ENCODE measurements at regions not wholly inside any gene's neighbourhood (a gene's known extent, or its start where the extent isn't known, plus 50 kb on each side); places are given as distances from the start of the nearest gene placed in this dataset.

GRCh38 chr9:80143899-80144298 lies 572.1 kb downstream of the TLE4 start:
- Histone ChIP-seq H4K5ac (ENCODE audit: insufficient read length, low read depth, low read length) (no peak overlapping the region), H4K20me1 (ENCODE audit: control insufficient read depth, insufficient read depth, insufficient read length) (no peaks in the 10 kb centered on the region), H2BK5ac (ENCODE audit: insufficient read length, low read length) (no peak overlapping the region), H3K14ac (ENCODE audit: insufficient read depth, low read length) (no peak overlapping the region), H3K9me3 (ENCODE audit: control insufficient read depth, low read depth, low read length) (no peaks in the 10 kb centered on the region), H3K79me1 (ENCODE audit: insufficient read depth, low read depth, low read length, poor library complexity, severe bottlenecking) (no peaks in the 10 kb centered on the region), H3K4ac (ENCODE audit: low read depth, low read length) (no peak overlapping the region), H3K4me1 (ENCODE audit: insufficient read depth, low read length) (no peaks in the 10 kb centered on the region), H3K27ac (ENCODE audit: insufficient read length, low read depth, low read length) (no peak overlapping the region), H3K27me3 (ENCODE audit: insufficient read depth, low read length) (no peaks in the 10 kb centered on the region), H4K91ac (ENCODE audit: insufficient read length, low read depth, low read length) (no peak overlapping the region), H3K4me2 (ENCODE audit: insufficient read depth, insufficient read length, low read length) (no peak overlapping the region), H2AK5ac (ENCODE audit: insufficient read length, low read length) (no peak overlapping the region), H2BK15ac (ENCODE audit: low read depth, low read length) (no peak overlapping the region), H4K8ac (replicated peaks; ENCODE audit: insufficient read length, low read depth, low read length) (no peak overlapping the region), H3K56ac (ENCODE audit: insufficient read length, low read depth, low read length) (no peak overlapping the region), H3K18ac (ENCODE audit: insufficient read length, low read depth, low read length) (no peak overlapping the region), H3K23me2 (ENCODE audit: insufficient read length, low read depth, low read length, poor library complexity, severe bottlenecking) (no peaks in the 10 kb centered on the region), H3K23ac (ENCODE audit: insufficient read length, low read depth, low read length) (no peak overlapping the region), H2BK120ac (ENCODE audit: low read depth, low read length, poor library complexity, severe bottlenecking) (no peak overlapping the region), H2AFZ (ENCODE audit: low read length) (no peak overlapping the region), H3K79me2 (ENCODE audit: insufficient read depth, low read length) (no peaks in the 10 kb centered on the region), H3T11ph (ENCODE audit: low read length) (no peak overlapping the region), H2BK20ac (ENCODE audit: low read depth, low read length, poor library complexity, severe bottlenecking) (no peak overlapping the region), H3K9ac (ENCODE audit: extremely low read depth, insufficient read length, low read length) (no peak overlapping the region), H2BK12ac (ENCODE audit: insufficient read length, low read depth, low read length) (no peak overlapping the region)
- no peak overlapping the region for H3K27ac Mint-ChIP-seq
- no peak for TF ChIP-seq CTCF (conservative IDR thresholded peaks at IDR 0.05)
- no CpG with 5 or more reads among the region's 3 CpGs for WGBS (ENCODE audit: extremely low coverage, insufficient read length, low lambda C conversion rate)
- no peaks in the 10 kb centered on the region; a peak in 1 of 5 replicates for H3K9me3 Mint-ChIP-seq
- peaks cover 0 to 1% (median 0%) of the 10 kb centered on the region in 3 experiments; a peak in 1 of 7 replicates for H3K36me3 Mint-ChIP-seq (ENCODE audit: insufficient read depth in 1 of 3, low read depth in 3 of 3)
- DNase-seq, result no peak
- peaks cover 9 to 20% of the 10 kb centered on the region in 2 experiments for H3K4me1 Mint-ChIP-seq
- H3K4me3 Mint-ChIP-seq, result no peak overlapping the region
- H3K27me3 Mint-ChIP-seq (ENCODE audit: low read depth), result no peaks in the 10 kb centered on the region; the same call in none of the 2 replicates

Measured in H9 (cell line).